ENCODE measurements at regions not wholly inside any gene's neighbourhood (a gene's known extent, or its start where the extent isn't known, plus 50 kb on each side); places are given as distances from the start of the nearest gene placed in this dataset.

DNA sequence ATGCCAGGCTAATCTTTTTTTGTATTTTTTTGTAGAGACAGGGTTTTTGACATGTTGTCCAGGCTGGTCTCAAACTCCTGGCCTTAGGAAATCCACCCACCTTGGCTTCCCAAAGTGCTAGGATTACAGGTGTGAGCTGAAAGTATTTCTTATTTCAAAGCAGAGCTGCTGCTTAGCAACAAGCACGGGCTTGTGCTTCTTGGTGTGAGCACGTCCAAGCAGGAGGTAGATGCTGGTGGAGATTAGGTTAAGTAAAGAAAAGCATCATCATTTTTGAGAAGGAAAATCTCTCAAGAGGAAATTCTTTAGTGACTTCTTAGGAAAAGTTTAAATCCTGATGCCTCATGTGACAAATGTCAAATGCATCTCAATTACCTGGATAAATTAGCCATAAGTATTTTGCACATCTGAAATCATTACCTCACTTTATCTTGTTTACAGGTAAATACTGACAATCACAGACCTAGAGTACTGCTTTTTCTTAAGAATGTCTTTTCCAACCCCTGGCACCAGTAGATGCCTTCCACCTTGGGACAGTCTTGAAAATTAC, 431.8 kb upstream of the FZD8 start:
- no peak for DNase-seq

DNA sequence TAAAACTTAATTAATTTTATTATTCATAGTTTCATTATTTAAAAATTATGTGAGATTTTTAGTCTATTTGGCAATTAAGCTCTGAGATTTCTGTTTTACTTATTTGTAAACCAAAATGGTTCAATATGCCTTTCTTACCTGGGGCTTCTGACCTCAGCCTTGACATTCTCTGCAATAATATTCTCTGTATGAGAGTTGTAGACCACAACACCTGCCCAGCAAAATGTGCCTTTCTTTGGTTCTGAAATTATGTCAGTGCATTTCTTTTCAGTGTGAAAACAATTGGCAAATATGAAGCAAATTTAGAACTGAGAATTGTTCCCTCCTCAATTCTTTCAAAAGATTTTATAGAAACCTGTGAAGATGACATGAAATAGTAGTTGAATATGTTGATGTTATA, 426.4 kb upstream of the FZD8 start:
- no peak for DNase-seq

DNA sequence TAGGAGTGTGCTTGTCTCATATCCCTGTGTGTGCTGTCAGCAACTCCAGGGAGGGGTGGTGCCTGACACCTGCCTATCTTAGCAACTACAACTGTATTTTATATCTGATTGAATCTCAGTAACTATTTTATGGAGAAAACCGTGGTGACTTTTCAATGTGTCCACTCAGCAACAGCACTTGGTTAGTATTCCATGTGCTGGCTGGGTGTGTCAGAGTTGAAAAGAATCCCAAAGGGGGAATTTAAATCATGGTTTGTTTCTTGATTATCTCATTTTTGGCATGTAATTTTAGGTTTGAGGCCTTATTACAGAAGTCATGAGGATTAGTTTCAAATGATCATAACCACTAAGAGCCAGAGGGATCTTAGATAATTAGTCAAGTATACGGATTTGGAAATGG, 425.7 kb upstream of the FZD8 start:
- no peak for DNase-seq

DNA sequence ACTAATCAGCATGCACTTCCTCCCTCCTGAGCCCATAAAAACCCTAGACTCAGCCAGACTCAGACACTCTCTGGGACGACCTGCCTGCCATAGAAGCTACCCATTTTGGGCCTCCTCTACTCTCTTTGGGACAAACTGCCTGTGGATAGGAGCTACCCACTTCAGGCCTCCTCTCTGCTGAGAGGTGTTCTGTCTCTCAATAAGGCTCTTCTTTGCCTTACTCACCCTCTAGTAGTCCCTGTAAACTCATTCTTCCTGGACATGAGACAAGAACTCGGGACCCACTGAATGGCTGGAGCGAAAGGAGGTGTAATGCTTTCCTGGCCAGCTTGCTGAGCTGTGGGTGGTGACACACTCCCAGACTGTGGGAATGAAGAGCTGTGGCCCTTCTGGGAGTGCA, 424.8 kb upstream of the FZD8 start:
- no peak for DNase-seq

DNA sequence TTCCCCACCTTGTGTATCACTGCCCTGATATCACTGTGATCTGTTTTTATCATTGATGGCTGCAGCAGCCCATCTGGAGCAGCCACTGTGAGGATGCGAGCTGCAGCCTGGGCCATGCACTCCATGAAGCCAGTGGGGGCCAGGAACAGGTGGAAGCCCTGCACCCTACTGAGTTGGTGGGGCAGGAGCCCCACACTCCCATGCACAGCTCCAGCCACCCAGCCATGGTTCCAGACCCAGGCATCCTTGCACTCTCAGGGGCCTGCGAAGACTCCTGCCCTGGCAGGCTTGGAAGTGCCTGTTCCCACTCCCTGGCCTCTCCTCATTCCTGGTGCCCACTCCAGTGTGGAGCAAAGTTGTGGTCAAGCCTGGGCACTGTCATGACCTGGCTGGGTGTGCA, 424.0 kb upstream of the FZD8 start:
- no peak for DNase-seq

DNA sequence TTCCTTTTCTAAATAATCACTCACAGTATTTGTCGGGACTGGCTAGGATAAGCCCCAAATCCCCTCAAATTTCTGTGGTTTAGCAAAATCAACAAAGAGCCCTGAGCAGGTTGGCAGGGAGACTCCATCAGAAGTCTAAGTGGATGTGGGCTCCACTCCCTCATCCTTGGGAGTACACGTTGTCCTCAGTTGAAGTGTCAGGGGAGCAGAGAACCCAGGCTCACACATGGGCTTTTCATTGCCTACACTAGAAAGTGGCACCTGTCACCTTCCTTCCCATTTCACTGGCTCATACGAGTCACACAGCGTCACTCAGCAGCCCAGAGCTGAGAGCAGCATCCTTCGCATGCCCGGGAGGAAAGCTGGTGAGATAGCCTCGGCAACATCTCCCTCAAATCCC, 421.3 kb upstream of the FZD8 start:
- DNase-seq = no peak

DNA sequence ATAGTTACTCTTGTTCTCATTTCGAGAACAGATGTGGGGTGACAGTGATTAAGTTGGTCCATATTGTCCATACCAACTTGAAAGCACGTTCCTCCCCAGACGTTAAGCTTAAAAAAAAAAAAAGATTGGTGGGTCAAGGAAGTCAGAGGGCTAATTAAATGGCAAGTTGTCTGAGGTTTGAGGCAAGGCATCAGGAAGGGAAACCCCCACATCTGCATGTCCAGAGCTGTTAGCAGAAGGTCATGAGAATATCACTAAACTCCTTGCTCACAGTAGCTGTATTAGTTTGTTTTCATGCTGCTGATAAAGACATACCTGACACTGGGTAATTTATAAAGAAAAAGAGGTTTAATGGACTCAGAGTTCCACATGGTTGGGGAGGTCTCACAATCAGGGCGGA, 415.6 kb upstream of the FZD8 start:
- no peak for DNase-seq

DNA sequence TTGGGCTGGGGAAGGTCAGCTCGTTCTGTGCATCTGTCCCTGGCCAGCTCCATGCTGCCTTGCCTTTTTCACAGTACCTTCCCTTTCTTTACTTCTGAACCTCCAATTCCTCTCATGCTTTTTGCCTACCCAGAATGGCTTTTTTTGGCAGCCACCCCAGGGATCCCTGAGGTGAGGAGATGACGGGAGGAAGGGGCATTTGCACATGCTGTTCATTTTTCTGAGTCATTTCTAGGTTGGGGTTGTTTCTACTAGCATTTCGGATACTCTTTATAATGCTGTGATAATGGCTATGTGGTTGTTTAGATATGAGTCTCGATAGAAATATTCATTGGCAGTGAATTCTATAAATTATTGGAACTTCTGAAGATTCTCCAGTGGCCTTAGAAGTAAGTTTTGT, 415.1 kb upstream of the FZD8 start:
- DNase-seq = no peak

DNA sequence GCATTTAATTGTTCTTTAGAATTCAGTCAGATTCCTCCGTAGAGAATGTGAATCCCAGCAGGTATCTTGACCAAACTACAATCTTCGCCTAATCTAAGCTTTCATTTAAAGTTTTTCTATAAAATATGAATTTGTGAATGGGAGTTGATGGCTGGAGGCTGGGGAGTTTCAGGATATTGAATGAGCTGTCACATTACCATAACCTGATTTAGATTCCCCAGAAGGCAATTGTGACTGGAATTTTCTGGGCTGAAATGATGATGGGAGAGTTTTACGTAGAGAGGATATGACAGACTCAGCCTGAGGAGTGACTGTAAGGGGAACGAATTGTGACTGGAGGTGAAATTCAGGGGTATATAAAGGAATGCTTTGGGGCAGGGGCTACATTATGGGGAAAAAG, 411.7 kb upstream of the FZD8 start:
- no peak for DNase-seq

DNA sequence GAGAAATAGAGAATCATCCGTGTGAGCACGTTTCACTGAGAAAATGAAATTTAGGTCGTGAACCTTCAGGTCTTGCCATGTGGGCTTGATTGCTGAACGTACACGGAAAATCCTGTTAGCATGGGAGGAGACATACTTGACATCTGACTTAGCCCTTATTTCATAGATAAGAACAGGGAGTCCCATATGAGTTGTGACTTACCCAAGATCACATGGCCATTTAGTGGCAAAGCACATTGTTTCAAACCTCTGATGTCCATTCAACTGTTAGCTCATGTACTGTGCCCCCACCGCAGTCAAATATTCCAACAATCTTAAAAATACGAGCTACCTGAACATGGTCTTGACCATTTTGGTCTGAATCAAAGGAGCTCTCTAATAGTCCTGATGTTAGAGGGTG, 411.2 kb upstream of the FZD8 start:
- DNase-seq = no peak

DNA sequence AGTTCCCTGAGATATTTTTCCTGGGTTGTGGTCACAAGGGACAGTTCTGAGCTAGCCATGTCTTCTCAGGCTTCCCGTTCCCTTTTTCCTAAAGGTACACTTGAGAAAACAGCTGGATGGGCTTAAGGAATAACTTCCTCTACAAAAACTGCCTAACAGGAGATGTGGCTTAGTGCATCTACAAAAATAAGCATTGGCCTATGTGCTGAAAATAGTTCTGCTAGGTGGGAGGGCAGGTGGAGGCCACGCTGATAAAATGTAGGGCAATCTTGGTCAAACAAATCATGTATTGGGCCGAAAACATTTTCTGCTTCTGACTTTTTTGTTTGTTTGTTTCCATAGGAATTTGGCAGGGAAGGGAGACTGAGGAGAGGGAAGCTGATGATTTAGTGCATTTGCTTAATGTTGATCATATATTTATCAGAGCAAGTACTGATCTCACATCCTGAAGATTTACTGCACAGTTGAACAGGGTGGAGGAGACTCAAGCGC, 409.4 kb upstream of the FZD8 start:
- DNase-seq = no peak

DNA sequence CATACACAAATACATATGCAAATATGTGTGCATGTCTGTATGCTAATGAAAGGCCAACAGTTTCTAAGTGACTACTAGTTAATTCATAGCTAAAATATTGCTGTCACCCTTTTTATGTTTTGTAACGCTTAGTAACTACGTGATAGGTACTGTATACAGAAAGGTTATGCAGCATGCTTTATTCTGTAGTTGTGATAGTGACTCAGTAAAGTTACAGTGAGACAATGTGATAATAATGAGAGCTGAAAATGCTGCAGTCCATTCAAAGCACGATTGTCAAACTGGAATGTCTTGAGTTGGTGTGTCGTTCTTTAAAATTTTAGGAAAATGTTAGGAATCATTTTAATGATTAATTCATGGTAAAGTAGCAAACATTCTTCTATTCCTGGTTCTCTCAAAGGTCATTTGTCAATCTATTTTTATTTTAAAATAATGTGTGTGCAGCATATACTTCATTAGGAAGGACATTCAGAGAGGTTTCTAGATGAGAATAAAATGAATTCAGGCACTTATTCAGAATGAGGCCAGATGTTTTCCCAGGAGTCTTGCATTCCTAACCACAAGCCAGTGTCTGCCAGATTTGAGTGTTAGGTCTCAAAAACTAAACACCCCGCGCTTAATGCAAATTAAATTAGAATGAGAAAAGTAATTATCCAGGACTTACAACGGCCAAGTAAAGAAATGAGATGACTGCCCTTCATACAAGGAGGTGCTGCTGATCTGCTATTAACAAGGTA, 408.8 kb upstream of the FZD8 start:
- no peak for DNase-seq

DNA sequence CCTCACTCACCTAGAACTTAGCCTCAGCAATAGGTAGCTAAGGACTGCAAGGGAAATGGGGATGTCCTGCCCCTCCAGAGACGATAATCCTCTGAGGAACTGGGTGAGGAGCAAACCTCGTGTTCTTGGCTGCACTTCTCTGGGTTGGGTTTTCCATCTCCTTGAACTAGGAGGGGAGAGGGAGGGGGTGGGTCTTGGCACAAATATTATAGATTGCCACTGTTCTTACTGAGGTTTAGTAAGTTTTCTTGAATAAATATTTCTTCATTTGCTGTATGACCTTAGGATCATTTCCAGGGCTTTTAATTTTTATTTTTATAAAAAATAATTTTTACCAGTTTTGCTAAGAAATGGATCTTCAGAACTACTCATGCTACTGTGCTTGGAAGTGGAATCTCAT, 406.7 kb upstream of the FZD8 start:
- no peak for DNase-seq

DNA sequence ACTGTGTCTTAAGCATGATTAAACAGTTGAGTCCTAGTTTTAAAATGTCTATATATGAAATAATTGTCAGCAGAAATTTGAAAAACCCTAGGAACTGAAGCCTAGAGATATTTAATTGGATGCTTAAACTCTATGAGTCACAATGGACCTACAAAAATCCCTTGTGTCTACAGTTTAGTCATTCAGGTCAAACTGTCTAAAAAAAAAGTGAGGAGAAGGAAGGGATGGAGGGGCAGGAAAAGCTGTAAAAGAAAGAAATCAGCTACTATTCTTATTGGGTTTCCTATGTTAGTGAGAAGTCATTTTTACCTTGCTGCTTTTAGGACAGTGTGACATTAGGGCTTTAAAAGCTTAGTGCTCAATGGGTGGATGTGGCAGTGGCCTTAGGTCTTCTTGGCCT, 406.1 kb upstream of the FZD8 start:
- DNase-seq = no peak

DNA sequence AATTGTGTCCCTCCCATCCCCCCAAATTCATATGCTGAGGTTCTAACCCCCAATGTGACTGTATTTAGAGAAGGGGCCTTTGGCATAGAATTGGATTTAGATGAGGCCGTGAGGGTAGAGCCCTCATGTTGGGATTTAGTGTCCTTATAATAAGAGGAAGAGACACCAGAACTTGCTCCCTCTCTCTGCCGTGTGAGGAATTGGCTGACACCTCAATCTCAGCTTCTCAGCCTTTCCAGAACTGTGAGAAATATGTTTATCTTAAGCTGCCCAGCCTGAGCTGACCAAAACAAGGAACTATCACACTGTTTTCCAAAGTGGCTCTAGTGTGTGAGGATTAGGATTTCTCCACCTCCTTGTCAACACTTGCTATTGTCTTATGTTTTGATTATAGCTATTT, 400.0 kb upstream of the FZD8 start:
- no peak for DNase-seq

DNA sequence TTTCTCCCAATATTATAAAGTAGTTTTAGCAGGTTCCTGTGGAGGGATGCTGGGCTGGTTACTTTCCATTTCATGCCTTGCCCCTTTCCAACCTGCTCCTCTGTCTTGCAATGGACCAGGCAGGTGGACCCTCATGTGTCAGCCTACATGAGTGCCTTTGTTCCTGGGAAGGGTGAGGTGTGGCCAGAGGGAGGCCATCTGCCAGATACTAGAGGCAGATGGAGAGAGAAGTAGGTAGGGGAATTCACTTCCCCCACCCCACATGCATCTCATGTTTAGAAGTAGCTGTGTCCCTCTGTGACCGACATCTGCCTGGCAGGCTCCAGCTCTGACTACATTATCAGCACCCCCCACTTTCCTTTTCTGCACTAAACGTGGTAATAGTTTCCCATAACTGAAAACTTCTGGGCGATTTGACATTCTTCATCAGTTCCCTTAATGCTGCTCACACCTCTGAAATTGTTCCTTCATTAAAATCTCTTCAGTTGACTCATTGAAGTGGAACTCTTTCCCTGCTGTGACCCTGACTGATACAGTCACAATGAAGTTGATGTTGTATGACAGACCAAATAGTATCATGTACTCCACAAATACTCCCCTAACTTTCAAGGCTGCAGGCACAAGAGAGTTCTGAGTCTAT, 396.3 kb upstream of the FZD8 start:
- no peak for DNase-seq

DNA sequence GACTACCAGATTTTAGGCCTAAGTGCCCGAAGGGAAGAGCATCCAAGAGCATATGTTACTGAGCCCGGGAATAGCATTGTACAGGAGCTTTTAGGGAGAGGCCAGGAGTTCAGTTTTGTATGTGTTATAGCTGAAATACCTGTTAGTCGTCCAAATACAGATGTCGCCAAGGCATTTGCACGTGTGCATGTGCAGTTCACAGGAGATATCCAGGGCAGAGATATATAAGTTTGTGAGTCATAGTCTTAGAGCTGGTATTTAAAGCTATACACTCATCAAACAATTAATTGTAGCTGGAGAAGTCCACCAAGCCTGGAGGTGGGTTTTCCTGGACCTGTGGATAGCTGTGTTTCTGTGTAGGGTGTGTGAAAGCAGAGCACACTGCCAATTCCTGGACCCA, 394.0 kb upstream of the FZD8 start:
- DNase-seq = no peak

DNA sequence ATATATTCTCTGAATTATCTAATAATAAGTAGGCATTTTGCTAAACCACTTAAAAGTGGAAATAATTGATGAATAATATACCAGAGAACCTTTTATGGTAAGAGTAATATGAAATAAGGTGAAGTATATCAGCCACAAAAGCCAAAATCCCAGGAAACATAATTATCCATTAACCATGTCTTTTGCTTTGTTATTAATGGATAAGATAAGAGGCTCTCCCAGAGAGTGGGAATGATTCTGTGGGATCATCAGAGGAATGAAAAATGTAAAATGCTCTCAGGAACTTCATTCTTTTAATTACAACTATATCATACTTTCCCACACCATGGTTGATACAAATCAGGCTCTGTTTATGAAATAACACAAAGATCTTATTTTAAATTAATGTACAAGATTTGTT, 391.7 kb upstream of the FZD8 start:
- no peak for DNase-seq

DNA sequence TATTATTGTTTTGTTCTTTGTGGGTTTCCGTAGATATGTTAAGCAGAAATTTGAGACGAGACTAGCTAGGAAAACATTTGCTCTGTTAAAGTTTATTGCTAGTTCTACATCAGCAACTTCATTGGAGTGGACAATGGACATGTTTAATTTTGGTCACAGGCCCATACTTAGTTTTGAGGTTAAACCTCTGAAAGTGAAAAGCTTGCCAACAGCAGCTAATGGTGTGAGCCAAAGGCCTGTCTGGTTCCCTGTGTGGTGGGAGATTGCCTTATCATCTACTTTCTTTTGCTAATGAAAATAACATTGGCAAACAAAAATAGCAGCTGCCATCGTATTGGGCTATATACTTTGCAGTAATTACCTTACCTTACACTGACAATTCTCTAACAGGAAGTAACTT, 388.4 kb upstream of the FZD8 start:
- DNase-seq = no peak

DNA sequence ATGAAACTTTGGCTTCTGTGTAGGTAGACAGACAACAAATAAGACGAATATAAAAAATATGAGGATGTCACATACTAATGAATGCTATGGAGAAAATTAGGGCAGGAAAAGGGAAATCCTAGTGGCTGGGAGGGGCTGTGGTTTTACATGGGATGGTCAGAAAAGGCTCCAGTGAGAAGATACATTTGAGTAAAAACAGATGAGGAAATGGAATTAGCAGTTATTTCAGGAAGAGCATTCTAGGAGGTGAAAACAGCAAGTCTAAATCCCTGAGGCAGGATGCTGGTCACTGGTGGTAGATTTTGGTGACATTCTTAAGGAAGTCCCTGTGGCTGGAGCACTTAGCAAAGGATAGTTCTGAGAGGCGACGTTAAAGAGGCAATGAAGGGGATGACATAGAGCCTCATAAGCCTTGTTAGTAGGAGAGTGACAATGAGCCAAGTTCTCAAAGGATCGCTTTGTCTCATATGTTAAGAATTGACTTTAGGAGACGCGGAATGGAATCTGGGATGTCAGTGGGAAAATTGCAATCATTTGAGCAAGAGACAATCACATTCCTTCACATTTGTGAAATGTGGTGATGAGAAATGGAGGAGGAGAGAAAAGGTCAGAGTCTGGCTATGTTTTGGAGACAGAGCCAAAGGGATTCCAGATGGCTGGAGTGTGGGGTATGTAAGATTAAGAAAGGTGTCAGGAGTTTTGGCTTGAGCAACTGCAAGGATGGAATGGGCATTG, 384.7 kb upstream of the FZD8 start:
- DNase-seq = no peak

DNA sequence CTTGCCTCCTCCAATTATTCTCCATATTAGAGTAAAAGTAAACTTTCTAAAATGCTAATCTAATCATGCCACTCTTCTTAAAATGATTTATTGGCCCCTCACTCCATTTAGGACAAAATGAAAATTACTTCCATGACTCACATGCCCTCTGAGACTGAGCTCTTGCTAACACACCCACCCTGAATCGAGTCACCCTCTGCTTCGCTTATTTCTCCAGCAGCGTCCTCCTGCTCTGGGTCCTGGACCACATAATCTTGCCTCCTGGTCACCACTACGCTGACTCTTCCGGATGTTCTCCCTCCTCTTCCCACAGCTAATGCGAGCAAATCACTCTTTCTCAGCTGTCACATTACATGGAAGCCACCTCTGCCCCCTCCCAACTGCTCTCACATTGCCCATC, 384.0 kb upstream of the FZD8 start:
- DNase-seq = no peak

DNA sequence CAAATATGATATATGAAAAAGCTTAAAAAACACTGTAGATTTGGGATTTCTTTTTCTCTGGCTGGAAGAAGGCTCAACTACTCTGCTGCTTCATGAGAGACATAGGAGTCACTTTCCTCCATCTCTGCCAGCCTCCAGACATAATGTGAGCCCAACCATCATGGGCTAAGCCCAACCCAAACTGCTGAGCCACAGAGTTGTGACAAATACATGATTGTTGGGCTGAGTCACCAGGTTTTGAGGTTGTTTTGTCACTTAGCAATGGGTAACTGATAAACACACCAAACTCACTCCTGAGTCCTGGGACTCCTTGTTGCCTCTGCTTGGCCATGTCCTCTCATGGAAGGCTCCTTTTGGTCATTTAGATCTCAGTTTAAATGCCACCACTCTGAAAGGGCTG, 381.8 kb upstream of the FZD8 start:
- no peak for DNase-seq

DNA sequence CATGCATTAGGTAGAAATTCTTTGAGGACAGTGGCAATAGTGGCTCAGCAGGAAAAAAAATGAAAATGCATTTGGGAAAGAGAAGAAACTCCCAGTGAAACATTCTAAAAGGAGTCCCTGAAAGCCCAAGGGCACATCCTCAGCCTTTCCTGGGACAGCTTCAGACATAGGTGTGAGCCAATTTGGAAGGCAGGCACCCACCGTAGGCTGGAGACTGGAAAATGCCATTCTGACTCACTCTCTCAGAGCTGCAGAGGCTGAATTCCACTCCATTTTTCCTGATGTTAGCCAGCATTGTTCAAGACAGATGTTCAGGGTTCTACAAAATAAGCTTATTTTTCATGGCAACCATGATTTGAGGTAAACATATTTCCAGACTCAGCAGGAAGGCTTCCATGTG, 379.0 kb upstream of the FZD8 start:
- DNase-seq = no peak

DNA sequence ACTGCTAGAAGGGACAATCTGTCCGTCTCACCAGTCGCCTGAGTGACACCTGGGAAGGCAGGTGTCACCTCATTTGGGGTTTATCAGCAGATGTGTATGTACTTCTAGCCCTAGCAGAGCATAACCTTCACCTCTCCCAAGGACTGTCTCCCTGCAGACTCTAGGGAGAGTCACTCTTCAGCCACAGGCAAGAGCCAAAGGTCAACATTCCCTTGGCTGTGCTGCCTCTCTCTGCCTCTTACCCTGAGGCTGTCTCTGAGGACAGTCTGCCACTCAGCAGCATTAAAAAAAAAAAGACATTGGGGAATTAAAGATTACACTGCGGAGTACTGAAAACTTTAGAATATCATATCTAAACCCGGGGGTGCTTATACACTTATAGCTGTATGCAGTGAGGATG, 377.7 kb upstream of the FZD8 start:
- DNase-seq = no peak
